Ovary (tissue), 7 donors: ENCODE measurements at regions not wholly inside any gene's neighbourhood (a gene's known extent, or its start where the extent isn't known, plus 50 kb on each side); places are given as distances from the start of the nearest gene placed in this dataset.
"Not testable (repeated sequence)": the region's sequence is repeated elsewhere in the genome, so short reads cannot be mapped to it uniquely, and the experiment has no call there.

ENCODE experiments used
- DNase-seq, 5 donors: peaks; one replicate each; pipeline ENCODE4 v3.0.0-alpha.2; 2019 to 2020
- H3K27ac ChIP-seq, 2 donors: fragments of 200-600 bp; one replicate each; pipeline versions ENCODE4 v1.5.1 to v1.8.0; 2019 to 2022
- H3K27me3 ChIP-seq: fragments of 200-600 bp; one replicate; pipeline ENCODE4 v1.8.0; 2022
- H3K36me3 ChIP-seq: fragments of 200-600 bp; sonication (generic); one replicate; pipeline ENCODE4 v1.5.1; 2019
- H3K4me1 ChIP-seq: one replicate; pipeline ENCODE4 v1.8.1; 2013; ENCODE audit warnings: mild to moderate bottlenecking, moderate library complexity; ENCODE audit not compliant: insufficient read depth
- H3K4me3 ChIP-seq: fragments of 200-600 bp; sonication (generic); one replicate; pipeline ENCODE4 v1.5.1; 2017
- H3K9me3 ChIP-seq, 2 donors: fragments of 200-600 bp in 1 of 2; sonication (generic) in 1 of 2; one replicate each; pipeline versions ENCODE4 v1.5.1 to v1.8.1; 2013 to 2019; ENCODE audit warnings: mild to moderate bottlenecking in 1 of 2, moderate library complexity in 1 of 2
- EP300 ChIP-seq: sonication (generic); formaldehyde crosslinking; IDR thresholded peaks from one replicate; pipeline ENCODE4 v1.6.1; 2017; ENCODE audit warnings: antibody characterized with exemption
- POLR2A ChIP-seq: fragments of 450-650 bp; IDR thresholded peaks from one replicate; pipeline ENCODE4 v1.6.1; 2017; ENCODE audit warnings: antibody characterized with exemption, mild to moderate bottlenecking, moderate library complexity
- WGBS, 3 donors: extraction: QIAGEN DNeasy Blood & Tissue Kit in 1 of 3; methylation state at CpG; one replicate each; pipeline versions ENCODE4 v1.1.5 to v1.1.7; 2013 to 2017; 5-methylcytosine and 5-hydroxymethylcytosine counted together
- intact Hi-C, 4 donors: fragments of 100-400 bp; cut with DNase I; formaldehyde crosslinking; loops; one replicate each; pipeline versions ENCODE4 v1.11.0 to v1.15.1; 2022 to 2023
- TF ChIP-seq, protein P1 (sequence below), 3 donors: fragments of 450-650 bp in 2 of 3; fragments of 200-600 bp in 1 of 3; IDR thresholded peaks; one replicate each; pipeline versions ENCODE4 v1.5.1 to v1.8.0; 2016 to 2022; ENCODE audit warnings: antibody characterized with exemption in 3 of 3, mild to moderate bottlenecking in 1 of 3
- donor health status: DM: no; HTN: no; CAD: no; lungs with moderate emphysema.
- donor health status: DM: no; HTN: no; CAD: no.
- donor health status: Bipolar disorder and iron deficiency.
- donor health status: DM: no; HTN: no; CAD: no.
- donor health status: DM: yes; HTN: yes; CAD: no.

DNA sequence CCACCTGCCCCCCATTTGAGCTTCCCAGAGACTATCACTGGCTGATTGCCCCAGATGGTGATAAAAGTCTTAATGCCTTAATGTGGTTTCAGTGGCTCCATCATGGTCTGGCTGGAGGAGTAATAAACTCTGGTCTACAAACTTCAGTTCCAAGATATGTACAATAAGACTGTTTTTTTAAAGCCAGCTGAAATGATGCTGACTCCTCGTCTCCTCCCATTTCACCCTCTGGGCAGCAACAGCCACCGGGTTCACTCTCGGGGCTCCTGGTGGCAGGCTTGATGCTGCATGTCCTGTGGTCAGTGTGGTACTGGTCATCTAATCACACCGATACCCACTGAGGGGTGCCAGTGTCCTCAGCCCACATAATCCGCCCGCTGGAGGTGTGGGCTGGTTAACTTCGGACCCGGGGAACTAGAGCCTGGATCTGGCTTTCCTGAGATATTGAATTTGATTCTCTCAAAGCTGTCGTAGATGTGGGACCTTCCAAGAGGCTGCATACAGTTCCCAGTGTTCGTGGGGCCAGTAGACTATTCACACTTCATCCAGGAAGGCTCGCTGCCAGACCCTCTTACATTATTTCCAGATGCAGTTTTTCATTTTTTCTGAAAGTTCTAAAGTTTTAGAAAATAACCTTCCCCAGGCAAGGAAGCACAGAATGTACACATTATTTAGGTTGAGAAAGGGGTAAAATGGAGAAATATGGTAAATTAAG lies 95.3 kb downstream of the GALR1 start:
- Histone ChIP-seq H3K27ac (no peak overlapping the region), H3K36me3 (no peaks in the 10 kb centered on the region), H3K4me1 (no peaks in the 10 kb centered on the region), H3K9me3 (no peaks in the 10 kb centered on the region), H3K27me3 (no peaks in the 10 kb centered on the region), H3K4me3 (no peak overlapping the region)
- no peak for DNase-seq
- no peak for TF ChIP-seq POLR2A
- no peak for TF ChIP-seq EP300
- TF ChIP-seq, protein P1, sequence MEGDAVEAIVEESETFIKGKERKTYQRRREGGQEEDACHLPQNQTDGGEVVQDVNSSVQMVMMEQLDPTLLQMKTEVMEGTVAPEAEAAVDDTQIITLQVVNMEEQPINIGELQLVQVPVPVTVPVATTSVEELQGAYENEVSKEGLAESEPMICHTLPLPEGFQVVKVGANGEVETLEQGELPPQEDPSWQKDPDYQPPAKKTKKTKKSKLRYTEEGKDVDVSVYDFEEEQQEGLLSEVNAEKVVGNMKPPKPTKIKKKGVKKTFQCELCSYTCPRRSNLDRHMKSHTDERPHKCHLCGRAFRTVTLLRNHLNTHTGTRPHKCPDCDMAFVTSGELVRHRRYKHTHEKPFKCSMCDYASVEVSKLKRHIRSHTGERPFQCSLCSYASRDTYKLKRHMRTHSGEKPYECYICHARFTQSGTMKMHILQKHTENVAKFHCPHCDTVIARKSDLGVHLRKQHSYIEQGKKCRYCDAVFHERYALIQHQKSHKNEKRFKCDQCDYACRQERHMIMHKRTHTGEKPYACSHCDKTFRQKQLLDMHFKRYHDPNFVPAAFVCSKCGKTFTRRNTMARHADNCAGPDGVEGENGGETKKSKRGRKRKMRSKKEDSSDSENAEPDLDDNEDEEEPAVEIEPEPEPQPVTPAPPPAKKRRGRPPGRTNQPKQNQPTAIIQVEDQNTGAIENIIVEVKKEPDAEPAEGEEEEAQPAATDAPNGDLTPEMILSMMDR (IDR thresholded peaks at IDR 0.05): no peak
- intact Hi-C loops: no loop called here
- 64 to 74% (median 73%) methylated on average over 11 of the region's 11 CpGs for WGBS, 3 donors

GRCh38 chr18:77346208-77346810 lies 96.7 kb downstream of the GALR1 start:
- intact Hi-C loops: no loop called here
- no peaks in the 10 kb centered on the region for H3K4me1 ChIP-seq
- H3K27me3 ChIP-seq: no peaks in the 10 kb centered on the region
- WGBS, 3 donors: 80 to 83% (median 80%) methylated on average over 2 of the region's 2 CpGs
- H3K27ac ChIP-seq: no peak overlapping the region
- TF ChIP-seq POLR2A (no peak), EP300 (no peak)
- TF ChIP-seq, protein P1 (IDR thresholded peaks at IDR 0.05): no peak
- H3K36me3 ChIP-seq: no peaks in the 10 kb centered on the region
- H3K9me3 ChIP-seq: no peaks in the 10 kb centered on the region
- no peak overlapping the region for H3K4me3 ChIP-seq
- DNase-seq: no peak

DNA sequence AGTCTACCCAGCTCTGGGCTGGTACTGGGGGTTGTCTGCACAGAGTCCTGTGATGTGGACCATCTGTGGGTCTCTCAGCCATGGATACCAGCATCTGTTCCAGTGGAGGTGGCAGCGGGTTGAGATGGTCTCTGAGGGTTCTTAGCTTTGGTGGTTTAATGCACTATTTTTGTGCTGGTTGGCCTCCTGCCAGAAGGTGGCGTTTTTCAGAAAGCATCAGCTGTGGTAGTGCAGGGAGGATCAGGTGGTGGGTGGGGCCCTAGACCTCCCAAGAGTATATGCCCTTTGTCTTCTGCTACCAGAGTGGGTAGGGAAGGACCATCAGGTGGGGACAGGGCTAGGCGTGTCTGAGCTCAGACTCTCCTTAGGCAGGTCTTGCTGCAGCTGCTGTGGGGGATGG lies 103.7 kb downstream of the GALR1 start:
- H3K4me1 ChIP-seq, DNase-seq, H3K36me3 ChIP-seq, H3K27me3 ChIP-seq, H3K27ac ChIP-seq, H3K9me3 ChIP-seq, intact Hi-C loops, H3K4me3 ChIP-seq: not testable (repeated sequence)
- 67 to 82% (median 74%) methylated on average over 3 of the region's 3 CpGs for WGBS, 3 donors

DNA sequence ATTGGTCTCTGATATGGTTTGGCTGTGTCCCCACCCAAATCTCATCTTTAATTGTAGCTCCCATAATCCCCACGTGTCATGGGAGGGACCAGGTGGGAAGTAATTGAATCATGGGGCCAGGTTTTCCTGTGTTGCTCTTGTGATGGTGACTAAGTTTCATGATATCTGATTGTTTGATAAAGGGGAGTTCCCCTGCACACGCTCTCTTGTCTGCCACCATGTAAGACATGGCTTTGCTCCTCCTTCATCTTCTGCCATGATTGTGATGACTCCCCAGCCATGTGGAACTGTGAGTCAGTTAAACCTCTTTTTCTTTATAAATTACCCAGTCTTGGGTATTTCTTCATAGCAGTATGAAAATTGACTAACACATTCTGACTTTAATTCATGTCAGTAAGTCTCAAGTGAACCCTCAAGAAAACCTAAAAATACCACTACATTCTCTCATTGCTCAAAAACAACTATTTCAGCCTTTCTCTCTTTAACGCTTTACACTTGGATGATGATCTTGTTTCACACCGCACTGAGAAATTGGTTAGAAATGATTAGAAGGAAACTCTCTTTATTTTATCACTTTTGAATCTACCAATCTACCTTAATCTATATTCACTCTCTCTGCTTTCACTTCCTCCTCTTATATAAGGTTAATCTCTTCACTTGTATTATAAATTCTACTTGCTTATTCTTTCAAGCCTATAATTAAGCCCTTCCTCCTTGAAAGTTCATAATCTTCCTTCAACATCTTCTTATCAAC lies 110.1 kb downstream of the GALR1 start:
- Histone ChIP-seq H3K27me3 (no peaks in the 10 kb centered on the region), H3K4me1 (no peaks in the 10 kb centered on the region), H3K9me3 (no peaks in the 10 kb centered on the region), H3K4me3 (no peak overlapping the region), H3K36me3 (no peaks in the 10 kb centered on the region), H3K27ac (no peak overlapping the region)
- TF ChIP-seq EP300 (no peak), POLR2A (no peak)
- TF ChIP-seq, protein P1 (IDR thresholded peaks at IDR 0.05): no peak
- WGBS, 3 donors: 70 to 89% (median 86%) methylated on average over 4 of the region's 4 CpGs
- intact Hi-C loops: no loop called here
- no peak for DNase-seq
